ENCODE measurements at regions not wholly inside any gene's neighbourhood (a gene's known extent, or its start where the extent isn't known, plus 50 kb on each side); places are given as distances from the start of the nearest gene placed in this dataset.

DNA sequence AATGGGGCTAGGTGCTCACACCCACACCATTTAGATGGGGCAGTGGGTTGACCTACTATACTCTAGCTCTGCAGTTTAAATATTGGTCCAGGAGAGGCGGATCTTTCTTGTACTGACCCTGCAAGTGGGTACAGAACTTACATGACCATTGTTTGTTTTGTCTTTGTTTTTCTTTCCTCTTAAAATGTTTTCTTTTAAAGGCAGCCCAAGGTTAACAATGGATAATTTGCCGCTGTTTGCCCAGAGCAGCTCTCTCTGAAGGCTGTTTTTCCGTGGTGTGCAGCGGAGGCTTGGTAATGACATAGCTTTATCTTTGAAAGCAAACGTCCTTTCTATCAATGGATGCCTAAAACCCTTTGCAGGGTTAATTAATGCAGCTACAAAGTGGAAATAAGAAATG lies 133.3 kb upstream of the MEX3C start:
- BruUV-seq (replicated peaks): no TSS peak
- CTCF ChIA-PET (ENCODE audit: low intra/inter-chr PET ratio): no interaction called here
- intact Hi-C loops (cut with micrococcal nuclease): no loop called here

DNA sequence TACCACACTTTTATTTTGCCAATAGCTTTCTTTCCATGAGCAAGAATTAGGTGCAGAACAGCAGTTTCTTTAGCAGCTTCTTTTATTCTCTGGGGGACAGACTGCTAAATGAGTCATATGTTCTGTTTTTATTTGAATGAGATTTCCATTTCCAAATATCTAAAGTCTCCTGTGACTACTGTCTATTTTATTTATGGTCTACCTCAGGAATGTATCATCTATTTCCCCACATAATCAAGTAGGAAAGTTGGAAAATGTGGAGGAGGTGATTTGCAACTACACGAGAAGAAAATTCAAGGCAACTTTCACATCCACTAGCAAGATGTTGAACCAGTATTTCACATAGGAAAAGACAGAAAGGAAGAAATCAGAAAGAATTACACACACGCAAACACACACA lies 139.9 kb upstream of the MEX3C start:
- no peak overlapping the region for H3K4me3 ChIP-seq
- H3K79me2 ChIP-seq (ENCODE audit: control insufficient read depth, insufficient read depth, low read length): no peaks in the 10 kb centered on the region
- intact Hi-C loops (cut with micrococcal nuclease) (no loop called here), in situ Hi-C loops (cut with MboI) (no loop called here)
- FAIRE-seq: no peak
- H3K9ac ChIP-seq (ENCODE audit: insufficient read depth in 1 of 2, low read depth in 2 of 2, low read length in 2 of 2): no peak overlapping the region
- no peaks in the 10 kb centered on the region for H3K9me1 ChIP-seq (ENCODE audit: control insufficient read depth, insufficient read depth, low read length)
- 0% methylated on average over 1 of the region's 2 CpGs for WGBS (ENCODE audit: insufficient coverage, low coverage, missing lambda C conversion rate)
- BruUV-seq (replicated peaks): no TSS peak
- ATAC-seq: no peak
- no peaks in the 10 kb centered on the region for H3K4me1 ChIP-seq (replicated peaks in 1 of 2; ENCODE audit: control insufficient read depth in 2 of 2, insufficient read depth in 2 of 2, low read length in 2 of 2)
- no peak for DNase-seq (ENCODE audit: extremely low read depth in 1 of 4, low spot score in 3 of 4)
- no peak overlapping the region for H2AFZ ChIP-seq (ENCODE audit: low read depth, low read length)
- H4K20me1 ChIP-seq (replicated peaks; ENCODE audit: control insufficient read depth, insufficient read depth, low read length): no peaks in the 10 kb centered on the region
- H3K27me3 ChIP-seq (ENCODE audit: control insufficient read depth in 2 of 2, insufficient read depth in 2 of 2, low read length in 2 of 2): no peaks in the 10 kb centered on the region
- H3K9me3 ChIP-seq (replicated peaks; ENCODE audit: control insufficient read depth, insufficient read depth, low read depth, low read length): no peaks in the 10 kb centered on the region
- CTCF ChIA-PET (ENCODE audit: low intra/inter-chr PET ratio): no interaction called here
- no peak overlapping the region for H3K4me2 ChIP-seq (ENCODE audit: insufficient read depth, low read length)
- no peak overlapping the region for H3K27ac ChIP-seq (ENCODE audit: extremely low read depth, low read depth, low read length)
- POLR2A ChIA-PET: no interaction called here
- H3K36me3 ChIP-seq (ENCODE audit: control insufficient read depth, insufficient read depth, low read length): no peaks in the 10 kb centered on the region
- TF ChIP-seq ARID1B (IDR thresholded peaks at IDR 0.05) (no peak), PHF20 (IDR thresholded peaks at IDR 0.05; ENCODE audit: partially characterized antibody) (no peak), CBX3 (IDR thresholded peaks at IDR 0.05; ENCODE audit: borderline replicate concordance in 1 of 2, low read length in 2 of 2) (no peak), FUS (optimal IDR thresholded peaks at IDR 0.05; ENCODE audit: low read depth, low read length) (no peak), HDAC3 (IDR thresholded peaks at IDR 0.05; ENCODE audit: borderline replicate concordance, partially characterized antibody) (no peak), ZNF224 (CRISPR knock-in tag; IDR thresholded peaks at IDR 0.05) (no peak), LARP7 (IDR thresholded peaks at IDR 0.05) (no peak)
- TF ChIP-seq, protein P1, sequence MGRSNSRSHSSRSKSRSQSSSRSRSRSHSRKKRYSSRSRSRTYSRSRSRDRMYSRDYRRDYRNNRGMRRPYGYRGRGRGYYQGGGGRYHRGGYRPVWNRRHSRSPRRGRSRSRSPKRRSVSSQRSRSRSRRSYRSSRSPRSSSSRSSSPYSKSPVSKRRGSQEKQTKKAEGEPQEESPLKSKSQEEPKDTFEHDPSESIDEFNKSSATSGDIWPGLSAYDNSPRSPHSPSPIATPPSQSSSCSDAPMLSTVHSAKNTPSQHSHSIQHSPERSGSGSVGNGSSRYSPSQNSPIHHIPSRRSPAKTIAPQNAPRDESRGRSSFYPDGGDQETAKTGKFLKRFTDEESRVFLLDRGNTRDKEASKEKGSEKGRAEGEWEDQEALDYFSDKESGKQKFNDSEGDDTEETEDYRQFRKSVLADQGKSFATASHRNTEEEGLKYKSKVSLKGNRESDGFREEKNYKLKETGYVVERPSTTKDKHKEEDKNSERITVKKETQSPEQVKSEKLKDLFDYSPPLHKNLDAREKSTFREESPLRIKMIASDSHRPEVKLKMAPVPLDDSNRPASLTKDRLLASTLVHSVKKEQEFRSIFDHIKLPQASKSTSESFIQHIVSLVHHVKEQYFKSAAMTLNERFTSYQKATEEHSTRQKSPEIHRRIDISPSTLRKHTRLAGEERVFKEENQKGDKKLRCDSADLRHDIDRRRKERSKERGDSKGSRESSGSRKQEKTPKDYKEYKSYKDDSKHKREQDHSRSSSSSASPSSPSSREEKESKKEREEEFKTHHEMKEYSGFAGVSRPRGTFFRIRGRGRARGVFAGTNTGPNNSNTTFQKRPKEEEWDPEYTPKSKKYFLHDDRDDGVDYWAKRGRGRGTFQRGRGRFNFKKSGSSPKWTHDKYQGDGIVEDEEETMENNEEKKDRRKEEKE (IDR thresholded peaks at IDR 0.05; ENCODE audit: borderline replicate concordance in 1 of 2, control insufficient read depth in 1 of 2, low read depth in 2 of 2, low read length in 1 of 2): no peak

More for the DNA sequence above, 133.3 kb upstream of the MEX3C start:
- POLR2A ChIA-PET: no interaction called here
- 0% methylated on average over 4 of the region's 5 CpGs for WGBS (ENCODE audit: insufficient coverage, low coverage, missing lambda C conversion rate)
- H4K20me1 ChIP-seq (replicated peaks; ENCODE audit: control insufficient read depth, insufficient read depth, low read length): no peaks in the 10 kb centered on the region
- no peak for DNase-seq (ENCODE audit: extremely low read depth in 1 of 4, low spot score in 3 of 4)
- no peak overlapping the region for H3K9ac ChIP-seq (ENCODE audit: insufficient read depth in 1 of 2, low read depth in 2 of 2, low read length in 2 of 2)
- no peak overlapping the region for H3K4me3 ChIP-seq
- in situ Hi-C loops (cut with MboI): no loop called here
- no peaks in the 10 kb centered on the region for H3K79me2 ChIP-seq (ENCODE audit: control insufficient read depth, insufficient read depth, low read length)
- no peaks in the 10 kb centered on the region for H3K4me1 ChIP-seq (replicated peaks in 1 of 2; ENCODE audit: control insufficient read depth in 2 of 2, insufficient read depth in 2 of 2, low read length in 2 of 2)
- no peaks in the 10 kb centered on the region for H3K9me3 ChIP-seq (replicated peaks; ENCODE audit: control insufficient read depth, insufficient read depth, low read depth, low read length)
- no peak for FAIRE-seq
- H3K27me3 ChIP-seq (ENCODE audit: control insufficient read depth in 2 of 2, insufficient read depth in 2 of 2, low read length in 2 of 2): no peaks in the 10 kb centered on the region
- no peaks in the 10 kb centered on the region for H3K36me3 ChIP-seq (ENCODE audit: control insufficient read depth, insufficient read depth, low read length)
- no peaks in the 10 kb centered on the region for H3K9me1 ChIP-seq (ENCODE audit: control insufficient read depth, insufficient read depth, low read length)
- ATAC-seq: no peak
- no peak overlapping the region for H3K4me2 ChIP-seq (ENCODE audit: insufficient read depth, low read length)
- TF ChIP-seq ZNF274 (IDR thresholded peaks at IDR 0.05; ENCODE audit: borderline replicate concordance, low read depth, low read length): no peak
- TF ChIP-seq, protein P2, sequence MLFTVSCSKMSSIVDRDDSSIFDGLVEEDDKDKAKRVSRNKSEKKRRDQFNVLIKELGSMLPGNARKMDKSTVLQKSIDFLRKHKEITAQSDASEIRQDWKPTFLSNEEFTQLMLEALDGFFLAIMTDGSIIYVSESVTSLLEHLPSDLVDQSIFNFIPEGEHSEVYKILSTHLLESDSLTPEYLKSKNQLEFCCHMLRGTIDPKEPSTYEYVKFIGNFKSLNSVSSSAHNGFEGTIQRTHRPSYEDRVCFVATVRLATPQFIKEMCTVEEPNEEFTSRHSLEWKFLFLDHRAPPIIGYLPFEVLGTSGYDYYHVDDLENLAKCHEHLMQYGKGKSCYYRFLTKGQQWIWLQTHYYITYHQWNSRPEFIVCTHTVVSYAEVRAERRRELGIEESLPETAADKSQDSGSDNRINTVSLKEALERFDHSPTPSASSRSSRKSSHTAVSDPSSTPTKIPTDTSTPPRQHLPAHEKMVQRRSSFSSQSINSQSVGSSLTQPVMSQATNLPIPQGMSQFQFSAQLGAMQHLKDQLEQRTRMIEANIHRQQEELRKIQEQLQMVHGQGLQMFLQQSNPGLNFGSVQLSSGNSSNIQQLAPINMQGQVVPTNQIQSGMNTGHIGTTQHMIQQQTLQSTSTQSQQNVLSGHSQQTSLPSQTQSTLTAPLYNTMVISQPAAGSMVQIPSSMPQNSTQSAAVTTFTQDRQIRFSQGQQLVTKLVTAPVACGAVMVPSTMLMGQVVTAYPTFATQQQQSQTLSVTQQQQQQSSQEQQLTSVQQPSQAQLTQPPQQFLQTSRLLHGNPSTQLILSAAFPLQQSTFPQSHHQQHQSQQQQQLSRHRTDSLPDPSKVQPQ (CRISPR knock-in tag; IDR thresholded peaks at IDR 0.05; ENCODE audit: borderline replicate concordance): no peak
- TF ChIP-seq ZNF57 (CRISPR knock-in tag; IDR thresholded peaks at IDR 0.05): no peak
- no peak overlapping the region for H2AFZ ChIP-seq (ENCODE audit: low read depth, low read length)
- no peak overlapping the region for H3K27ac ChIP-seq (ENCODE audit: extremely low read depth, low read depth, low read length)

Measured in K562 (cell line).